Activated CD4-positive, alpha-beta T cell treated with anti-CD3 and anti-CD28 coated beads for 1 hour (primary cell): ENCODE measurements at regions not wholly inside any gene's neighbourhood (a gene's known extent, or its start where the extent isn't known, plus 50 kb on each side); places are given as distances from the start of the nearest gene placed in this dataset.

Source experiments
- DNase-seq: peaks from one replicate; pipeline ENCODE4 v3.0.0-alpha.2; 2020

GRCh38 chr9:79369676-79370075 is 202.1 kb upstream of the TLE4 start:
- DNase-seq: no peak

GRCh38 chr9:79371301-79371700 is 200.5 kb upstream of the TLE4 start:
- no peak for DNase-seq

GRCh38 chr9:79371948-79372555 is 199.7 kb upstream of the TLE4 start:
- no peak for DNase-seq

- DNase-seq: no peak
Observed at GRCh38 chr9:79377339-79377855, 194.4 kb upstream of the TLE4 start.

GRCh38 chr9:79378107-79378506 is 193.7 kb upstream of the TLE4 start:
- DNase-seq: no peak

GRCh38 chr9:79382044-79382443 is 189.7 kb upstream of the TLE4 start:
- DNase-seq: no peak

- DNase-seq: no peak
Observed at GRCh38 chr9:79382458-79382857, 189.3 kb upstream of the TLE4 start.

GRCh38 chr9:79383096-79383495 is 188.7 kb upstream of the TLE4 start:
- no peak for DNase-seq

- no peak for DNase-seq
Observed at GRCh38 chr9:79384091-79384490, 187.7 kb upstream of the TLE4 start.

- DNase-seq: no peak
Observed at GRCh38 chr9:79384501-79384900, 187.3 kb upstream of the TLE4 start.

GRCh38 chr9:79387101-79387835 is 184.5 kb upstream of the TLE4 start:
- DNase-seq: no peak

GRCh38 chr9:79390077-79390698 is 181.6 kb upstream of the TLE4 start:
- no peak for DNase-seq

- no peak for DNase-seq
Observed at GRCh38 chr9:79390781-79391770, 180.7 kb upstream of the TLE4 start.

- no peak for DNase-seq
Observed at GRCh38 chr9:79395228-79395627, 176.5 kb upstream of the TLE4 start.

- DNase-seq: no peak
Observed at GRCh38 chr9:79395755-79396154, 176.0 kb upstream of the TLE4 start.

GRCh38 chr9:79396168-79396567 is 175.6 kb upstream of the TLE4 start:
- DNase-seq: no peak

GRCh38 chr9:79403495-79403894 is 168.3 kb upstream of the TLE4 start:
- no peak for DNase-seq

- DNase-seq: no peak
Observed at GRCh38 chr9:79408200-79408599, 163.6 kb upstream of the TLE4 start.

- no peak for DNase-seq
Observed at GRCh38 chr9:79408617-79409016, 163.1 kb upstream of the TLE4 start.

- no peak for DNase-seq
Observed at GRCh38 chr9:79409182-79409823, 162.5 kb upstream of the TLE4 start.

GRCh38 chr9:79425840-79426239 is 145.9 kb upstream of the TLE4 start:
- no peak for DNase-seq

- no peak for DNase-seq
Observed at GRCh38 chr9:79428422-79428821, 143.3 kb upstream of the TLE4 start.
